Right ventricle myocardium superior (tissue), 1 donor: ENCODE measurements at regions not wholly inside any gene's neighbourhood (a gene's known extent, or its start where the extent isn't known, plus 50 kb on each side); places are given as distances from the start of the nearest gene placed in this dataset.

ENCODE experiments used
- ATAC-seq: fragments of 200-7000 bp; cut with Tn5 transposase; one replicate; pipeline ENCODE4 v1.9.1; 2020; ENCODE audit warnings: mild to moderate bottlenecking; ENCODE audit not compliant: poor library complexity
- DNase-seq: peaks from one replicate; pipeline ENCODE4 v3.0.0-alpha.2; 2020
- intact Hi-C: fragments of 100-400 bp; cut with DNase I; formaldehyde crosslinking; loops from one replicate; pipeline ENCODE4 v1.11.2; 2022
- donor health status: DM: no; HTN: yes; CAD: no; lungs with severe emphysema.

GRCh38 chr10:123462246-123462645, 203.9 kb upstream of the GPR26 start:
- ATAC-seq (no peak), DNase-seq (no peak)
- intact Hi-C loops, result no loop called here

- ATAC-seq, result no peak
- DNase-seq, result no peak
- intact Hi-C loops, result no loop called here
Observed at GRCh38 chr10:123462756-123463155, 203.4 kb upstream of the GPR26 start.

DNA sequence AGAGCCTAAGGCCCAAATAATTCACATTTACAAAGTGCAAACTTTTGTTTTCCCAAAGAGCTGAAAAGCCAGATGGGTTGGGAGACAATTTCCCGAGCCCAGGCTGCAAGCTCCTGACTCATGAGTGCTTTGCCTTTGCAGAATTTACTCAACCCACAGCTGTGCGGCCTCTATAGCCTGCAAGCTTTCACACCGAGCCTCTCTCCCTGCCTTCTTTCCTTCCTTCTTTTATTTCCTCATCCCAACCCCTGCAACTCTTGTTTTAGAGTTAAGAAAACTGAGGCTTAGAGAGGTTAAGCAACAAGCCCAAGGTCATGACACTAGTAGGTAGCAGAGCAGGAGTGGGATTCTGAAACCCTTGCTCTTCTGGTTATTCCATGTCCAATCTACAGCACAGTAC, 203.0 kb upstream of the GPR26 start:
- ATAC-seq (no peak), DNase-seq (no peak)
- intact Hi-C loops, result no loop called here

DNA sequence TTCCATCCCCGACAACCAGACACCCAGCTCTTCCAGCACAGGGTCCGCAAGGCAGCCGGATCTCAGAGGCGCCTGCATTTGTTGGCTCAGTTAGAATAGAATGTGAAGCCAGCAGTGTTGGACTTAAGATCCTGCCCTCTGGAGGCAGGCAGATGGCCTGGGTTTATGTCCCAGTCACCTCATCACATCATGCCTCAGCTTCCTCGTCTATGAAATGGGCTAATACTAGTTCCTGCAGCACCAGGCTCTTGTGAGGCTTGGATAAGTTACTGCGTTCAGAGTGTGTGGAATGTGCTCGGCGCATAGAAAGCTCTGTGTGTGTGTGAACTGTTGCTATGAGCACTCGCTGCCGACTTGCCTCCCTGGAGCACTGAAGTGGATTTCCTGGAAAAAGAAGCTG, 202.5 kb upstream of the GPR26 start:
- DNase-seq, result no peak
- intact Hi-C loops, result no loop called here
- ATAC-seq, result no peak

DNA sequence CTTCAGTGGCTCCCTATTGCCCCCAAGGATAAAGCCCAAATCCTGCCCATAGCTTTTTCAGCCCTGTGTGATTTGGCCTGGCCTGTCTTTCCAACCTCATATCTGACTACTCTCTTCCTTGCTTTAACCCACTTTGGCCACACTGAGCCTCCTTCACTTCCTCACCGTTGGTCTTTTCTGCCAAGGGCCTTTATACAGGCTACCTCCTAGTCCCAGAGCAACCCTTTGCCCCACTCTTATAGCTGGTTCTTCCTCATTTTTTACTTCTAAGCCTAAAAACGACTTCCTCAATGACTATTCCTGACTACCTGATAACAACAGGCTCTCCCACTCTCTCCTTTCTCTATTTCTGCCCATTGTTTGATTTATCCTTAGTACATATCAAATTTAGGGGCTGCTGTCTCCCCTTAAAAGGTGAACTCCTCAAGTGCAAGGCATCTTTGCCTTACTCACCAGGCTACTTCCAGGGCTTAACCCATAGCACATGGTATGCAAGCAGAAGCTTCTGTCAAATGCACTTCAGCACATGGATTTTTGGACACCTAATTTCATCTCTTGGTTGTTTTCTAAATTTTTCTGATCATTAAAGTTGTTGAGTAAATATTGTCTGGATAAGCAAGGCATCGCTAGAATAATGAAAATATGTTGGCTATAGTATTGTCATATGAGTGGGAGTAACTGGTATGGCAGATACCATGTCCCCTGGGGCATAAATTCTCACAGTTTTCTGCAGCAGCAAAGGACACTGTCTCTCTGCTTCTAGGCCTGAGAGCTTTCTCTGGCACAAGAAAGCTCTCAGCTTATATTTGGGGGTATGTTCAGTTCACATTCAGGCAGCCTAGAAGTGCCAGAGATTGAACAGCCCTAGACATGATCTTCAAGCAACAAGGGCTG, 201.5 kb upstream of the GPR26 start:
- DNase-seq, result no peak
- intact Hi-C loops, result no loop called here
- ATAC-seq, result no peak

GRCh38 chr10:123470336-123470921, 195.7 kb upstream of the GPR26 start:
- DNase-seq (no peak), ATAC-seq (no peak)
- intact Hi-C loops, result no loop called here

GRCh38 chr10:123471811-123472210, 194.3 kb upstream of the GPR26 start:
- intact Hi-C loops, result no loop called here
- ATAC-seq, result no peak

DNA sequence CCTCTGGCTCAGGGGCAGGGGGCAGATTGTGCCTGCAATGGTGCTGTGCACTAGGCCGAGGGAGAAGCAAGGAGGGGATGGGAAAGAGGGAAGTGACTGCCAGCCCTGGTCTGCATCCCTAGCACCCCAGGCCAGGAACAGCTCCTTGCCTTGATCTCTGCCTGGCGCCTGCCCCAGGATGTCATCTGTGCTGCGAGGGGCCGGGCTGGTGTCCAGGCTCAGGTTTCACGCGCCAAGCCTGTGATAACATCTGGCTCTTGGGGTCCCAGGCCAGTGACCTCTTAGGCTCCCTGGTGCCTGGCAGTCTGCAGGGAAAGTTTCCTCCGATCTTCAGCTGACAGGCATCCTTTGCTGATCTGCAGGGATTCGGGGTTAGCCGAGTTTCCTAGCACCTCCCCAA, 193.5 kb upstream of the GPR26 start:
- intact Hi-C loops, result no loop called here
- no peak for ATAC-seq
- DNase-seq, result no peak

More at GRCh38 chr10:123471811-123472210, 194.3 kb upstream of the GPR26 start:
- no peak for DNase-seq

DNA sequence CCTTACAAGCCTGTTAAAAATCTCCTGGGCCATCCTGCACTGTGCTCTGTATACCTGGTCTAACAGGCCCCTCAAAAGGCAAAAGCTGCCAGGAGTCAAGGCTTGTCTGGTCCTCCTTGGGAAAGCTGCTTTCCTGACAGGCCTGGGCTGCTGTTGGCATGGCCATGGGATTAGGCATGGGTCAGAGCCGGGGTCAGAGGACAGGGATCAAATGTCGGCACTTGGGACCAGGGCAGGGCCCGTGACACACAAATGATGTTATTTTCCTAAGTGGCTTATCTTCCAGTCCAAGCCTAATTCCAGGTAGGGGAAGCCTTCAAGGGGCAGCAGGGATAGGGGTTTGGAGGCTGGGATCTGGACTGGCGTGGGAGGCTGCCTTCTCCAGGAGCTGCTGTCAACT, 191.5 kb upstream of the GPR26 start:
- intact Hi-C loops, result no loop called here
- DNase-seq (no peak), ATAC-seq (no peak)

- ATAC-seq (no peak), DNase-seq (no peak)
- intact Hi-C loops, result no loop called here
Observed at GRCh38 chr10:123475466-123475865, 190.7 kb upstream of the GPR26 start.

DNA sequence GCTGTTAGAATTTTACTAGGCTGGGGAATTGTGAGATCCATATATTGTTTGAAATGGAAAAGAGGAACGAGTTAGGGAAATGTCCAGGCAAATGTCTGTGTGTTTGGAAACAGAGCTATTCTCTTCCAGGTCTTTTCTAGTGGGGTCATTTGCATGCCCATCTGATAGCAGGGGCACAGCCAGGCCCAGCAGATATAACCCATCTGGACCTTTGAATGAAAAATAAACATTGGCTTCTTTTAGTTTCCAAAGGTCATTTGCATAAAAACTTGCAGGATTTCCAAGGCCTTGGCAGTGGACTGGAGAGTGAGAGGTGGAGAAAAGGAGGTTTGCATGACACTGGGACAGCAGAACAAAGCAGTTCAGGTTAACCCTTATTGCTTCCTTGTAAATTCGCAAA, 188.0 kb upstream of the GPR26 start:
- ATAC-seq, result no peak
- DNase-seq, result no peak
- intact Hi-C loops, result no loop called here

DNA sequence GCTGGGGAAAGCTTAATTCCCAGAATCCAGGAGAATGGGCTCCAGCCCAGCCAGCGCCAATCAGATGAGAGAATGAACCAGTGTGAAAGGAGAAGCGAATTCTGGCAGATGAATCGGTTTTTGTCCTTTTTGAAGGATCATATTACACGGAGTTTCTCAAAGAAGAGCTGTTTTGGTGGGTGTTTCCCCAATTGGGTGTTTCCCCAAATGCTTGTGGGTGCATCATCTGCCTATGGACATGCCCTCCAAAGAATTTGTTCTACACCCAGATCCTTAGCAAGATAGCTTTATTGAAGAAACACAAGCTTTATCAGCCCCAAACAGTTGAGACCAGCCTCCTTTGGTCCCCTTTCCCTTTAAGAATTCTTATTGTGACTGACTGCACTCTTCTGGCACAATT, 186.5 kb upstream of the GPR26 start:
- ATAC-seq (no peak), DNase-seq (no peak)
- intact Hi-C loops, result no loop called here

- no peak for DNase-seq
- no peak for ATAC-seq
- intact Hi-C loops, result no loop called here
Observed at GRCh38 chr10:123480344-123480743, 185.8 kb upstream of the GPR26 start.

DNA sequence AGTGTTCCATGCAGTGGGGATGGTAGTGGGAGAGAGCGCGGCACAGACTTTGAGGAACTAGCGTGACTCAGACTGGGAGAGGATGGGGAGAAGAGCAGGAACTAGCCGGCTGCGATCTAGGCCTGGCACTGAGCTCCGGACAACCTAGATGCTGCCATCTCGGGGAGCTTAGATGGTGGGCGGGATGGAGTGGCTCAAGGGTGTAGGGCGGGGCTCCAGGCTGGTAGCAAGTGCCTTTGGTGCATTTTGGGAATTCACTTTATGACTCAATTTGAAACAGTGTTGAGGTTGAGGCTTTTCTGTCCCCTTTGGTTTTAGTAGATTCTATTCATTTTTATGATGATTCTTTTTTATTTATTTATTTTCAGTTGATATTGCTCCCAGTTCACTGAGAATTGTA, 185.3 kb upstream of the GPR26 start:
- intact Hi-C loops, result no loop called here
- no peak for ATAC-seq
- no peak for DNase-seq

- intact Hi-C loops, result no loop called here
- no peak for DNase-seq
- ATAC-seq, result no peak
Observed at GRCh38 chr10:123484722-123485121, 181.4 kb upstream of the GPR26 start.

DNA sequence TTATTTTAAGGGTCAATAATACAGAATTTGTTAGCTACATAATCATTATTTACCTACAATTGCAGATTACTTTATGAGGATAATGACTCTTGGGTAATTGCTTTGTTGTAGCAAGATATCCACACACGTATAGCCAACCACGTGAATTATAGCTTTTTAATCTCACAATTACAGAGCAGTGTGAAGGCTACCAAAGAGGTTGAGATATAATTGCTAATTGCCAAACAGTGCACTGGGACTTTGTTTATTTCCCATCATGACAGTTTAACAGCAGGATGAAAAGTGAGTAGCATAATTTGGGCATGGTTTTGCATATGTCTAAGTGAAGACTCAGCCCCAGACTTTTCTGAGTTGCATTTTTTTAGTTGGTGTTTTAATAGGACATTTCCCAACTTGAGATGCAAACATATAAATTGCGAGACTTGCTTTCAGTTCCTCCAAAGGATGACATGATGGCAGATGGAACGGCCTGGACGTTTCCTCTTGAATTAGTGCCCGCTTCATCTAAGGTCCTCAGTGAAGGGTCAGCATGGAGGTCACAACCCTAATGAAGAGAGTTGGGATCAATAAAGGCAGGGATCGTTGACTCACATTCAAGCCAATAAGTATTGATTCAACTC, 180.7 kb upstream of the GPR26 start:
- intact Hi-C loops, result no loop called here

DNA sequence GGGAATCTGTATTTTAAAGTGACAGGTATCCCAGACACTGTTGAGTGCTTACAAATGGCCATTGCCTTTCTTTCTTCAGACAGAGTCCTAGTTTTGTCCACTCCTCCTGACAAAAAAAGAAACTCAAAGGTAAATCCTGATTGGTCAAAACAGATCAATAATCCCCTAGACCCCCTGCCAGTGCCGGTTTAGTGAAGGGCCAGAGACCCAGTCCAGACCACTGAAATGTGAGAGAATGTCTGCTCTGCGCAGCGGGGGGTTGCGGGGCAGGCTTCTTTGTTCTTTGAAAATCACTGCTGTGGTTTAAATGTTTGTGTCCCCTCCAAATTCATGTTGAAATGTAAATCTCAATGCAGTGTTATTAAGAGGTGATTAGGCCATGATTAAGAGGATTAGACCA, 177.7 kb upstream of the GPR26 start:
- DNase-seq (no peak), ATAC-seq (no peak)
- intact Hi-C loops, result no loop called here

More for the DNA sequence above, 180.7 kb upstream of the GPR26 start:
- no peak for DNase-seq
- ATAC-seq, result no peak

DNA sequence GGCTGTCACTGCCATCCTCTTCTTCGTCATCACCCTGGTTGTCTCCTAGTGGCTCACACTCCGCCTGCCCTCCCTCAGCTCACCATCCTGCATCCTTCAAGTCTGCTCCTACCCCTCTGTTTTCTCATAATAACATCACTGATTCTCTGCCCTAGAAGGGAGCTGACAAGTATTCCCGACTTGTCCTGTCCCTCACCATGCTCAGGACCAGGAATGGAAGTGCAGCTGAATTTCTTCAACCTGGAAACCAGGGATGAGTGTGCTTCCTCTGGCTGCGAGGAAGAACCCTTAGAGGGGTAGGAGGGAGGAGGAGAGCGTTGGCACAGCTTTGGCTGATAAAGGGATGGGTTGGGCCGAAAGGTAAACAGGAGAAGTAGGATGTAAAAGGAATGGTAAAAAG, 174.8 kb upstream of the GPR26 start:
- no peak for DNase-seq
- no peak for ATAC-seq
- intact Hi-C loops, result no loop called here

GRCh38 chr10:123492016-123492415, 174.1 kb upstream of the GPR26 start:
- intact Hi-C loops, result no loop called here
- no peak for DNase-seq

DNA sequence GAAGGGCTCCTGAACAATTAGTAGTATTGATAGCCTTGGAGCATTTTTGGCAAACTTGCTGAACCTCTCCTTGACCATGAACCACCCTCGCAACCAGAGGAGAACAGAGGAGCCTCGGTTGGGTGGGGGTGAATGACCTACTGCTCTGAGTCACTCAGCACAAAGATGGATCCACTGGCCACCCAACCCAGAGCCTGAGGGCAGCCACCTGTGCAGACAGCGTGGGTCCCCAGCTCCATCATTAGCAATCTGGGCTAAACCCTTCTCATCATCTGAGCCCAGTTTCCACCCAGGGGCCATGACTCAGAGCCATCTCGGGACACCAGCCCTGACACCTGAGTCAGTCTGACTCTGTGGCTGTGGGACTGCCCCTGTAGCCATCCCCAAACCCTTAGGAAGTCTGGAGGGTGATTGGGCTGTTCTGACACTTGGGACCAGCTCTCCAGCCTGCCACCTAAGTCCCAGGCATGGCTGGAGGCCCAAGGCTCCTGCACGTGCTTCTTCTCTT, 171.8 kb upstream of the GPR26 start:
- intact Hi-C loops, result no loop called here
- ATAC-seq, result no peak

More at GRCh38 chr10:123492016-123492415, 174.1 kb upstream of the GPR26 start:
- ATAC-seq, result no peak

More for the DNA sequence above, 171.8 kb upstream of the GPR26 start:
- no peak for DNase-seq
